ENCODE measurements at regions not wholly inside any gene's neighbourhood (a gene's known extent, or its start where the extent isn't known, plus 50 kb on each side); places are given as distances from the start of the nearest gene placed in this dataset.

DNA sequence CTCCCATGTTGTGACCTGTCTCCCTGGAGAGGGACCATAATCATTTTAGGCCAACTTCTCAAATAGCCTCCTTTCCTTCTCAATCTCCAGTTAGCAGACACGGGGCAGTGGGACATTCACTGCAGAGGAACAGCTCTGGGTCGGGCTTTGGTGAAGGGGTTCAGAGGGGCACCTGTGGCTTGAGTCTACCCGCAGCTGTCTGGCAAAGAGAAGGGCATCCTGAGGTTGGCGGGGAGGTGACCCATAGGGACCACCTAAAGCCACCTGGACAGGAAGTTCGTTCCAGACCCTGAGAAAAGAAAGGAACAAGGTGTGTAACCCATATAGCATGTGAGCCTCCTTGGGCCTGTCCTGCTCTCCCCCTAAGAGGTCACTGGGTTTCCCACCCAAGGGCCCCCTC, 155.0 kb downstream of the OAT start:
- TF ChIP-seq CTCF (conservative IDR thresholded peaks at IDR 0.05; ENCODE audit: low read depth, low read length) (no peak), RFX5 (IDR thresholded peaks at IDR 0.05; ENCODE audit: low read depth, low read length) (no peak), FOS (IDR thresholded peaks at IDR 0.05; ENCODE audit: low read depth, low read length) (no peak), USF2 (IDR thresholded peaks at IDR 0.05; ENCODE audit: low read depth, low read length) (no peak), SMC3 (IDR thresholded peaks at IDR 0.05; ENCODE audit: low read depth, low read length) (no peak)
